KG1 (cell line): ENCODE measurements at regions not wholly inside any gene's neighbourhood (a gene's known extent, or its start where the extent isn't known, plus 50 kb on each side); places are given as distances from the start of the nearest gene placed in this dataset.

Experiments
- DNase-seq: peaks from one replicate; lab custom pipeline; 2025; lab: John Stamatoyannopoulos, UW

DNA sequence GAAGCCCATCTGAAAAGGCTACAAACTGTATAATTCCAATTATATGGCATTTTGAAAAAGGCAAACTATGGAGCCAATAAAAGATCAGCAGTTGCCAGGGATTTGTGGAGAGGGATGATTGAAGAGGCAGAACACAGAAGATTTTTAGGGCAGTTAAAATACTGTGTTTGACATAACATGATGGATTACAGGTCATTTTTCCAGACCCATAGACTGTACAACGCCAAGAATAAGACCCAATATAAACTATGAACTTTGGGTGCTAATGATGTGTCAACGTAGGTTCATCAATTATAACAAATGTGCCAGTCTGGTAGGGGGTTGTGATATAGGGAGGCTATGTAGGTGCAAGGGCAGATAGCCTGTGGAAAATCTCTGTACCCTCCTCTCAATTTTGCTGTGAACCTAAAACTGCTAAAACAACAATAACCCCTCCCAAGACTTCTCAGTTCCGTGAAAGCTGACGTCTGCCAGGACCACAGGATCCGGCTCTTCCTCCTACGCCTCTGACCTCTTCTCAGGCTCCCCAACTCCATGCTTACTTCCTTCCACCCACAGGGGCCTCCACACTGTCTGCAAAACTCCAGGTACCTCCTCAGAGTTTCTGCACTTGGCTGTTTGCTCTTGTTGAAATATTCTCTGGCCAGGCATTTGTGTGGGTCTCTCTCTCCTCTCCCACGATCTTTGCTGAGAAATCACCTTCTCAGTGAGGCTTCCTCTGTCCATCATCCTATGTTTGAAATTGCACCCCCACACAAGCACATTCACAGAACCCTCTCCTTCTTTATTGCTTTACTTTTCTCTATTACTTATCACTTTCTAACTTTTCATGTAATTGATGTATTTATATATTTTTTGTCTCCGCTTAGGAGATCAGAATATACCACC lies 131.4 kb downstream of the BBS10 start:
- no peak for DNase-seq

DNA sequence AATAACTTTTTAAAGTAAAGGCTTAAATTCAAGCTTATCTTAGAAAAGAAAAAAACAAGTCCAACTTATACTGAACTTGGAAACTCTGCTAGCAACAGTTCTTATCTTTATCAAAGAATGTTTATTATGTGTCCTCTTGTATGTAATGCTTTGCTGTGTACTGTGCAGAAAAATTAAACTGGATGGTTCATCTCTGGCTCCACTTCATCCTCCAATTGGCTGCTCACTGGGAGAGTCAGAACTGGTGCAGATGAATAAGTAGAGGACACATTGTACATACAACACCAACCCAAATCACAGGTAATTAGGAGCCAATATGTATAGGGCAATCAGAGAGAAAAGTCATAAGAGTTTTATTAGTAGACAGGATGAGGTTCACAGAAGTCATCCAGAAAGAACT lies 123.6 kb upstream of the NAP1L1 start:
- DNase-seq, result no peak

GRCh38 chr12:76206677-76207072 lies 122.2 kb upstream of the NAP1L1 start:
- DNase-seq, result no peak

DNA sequence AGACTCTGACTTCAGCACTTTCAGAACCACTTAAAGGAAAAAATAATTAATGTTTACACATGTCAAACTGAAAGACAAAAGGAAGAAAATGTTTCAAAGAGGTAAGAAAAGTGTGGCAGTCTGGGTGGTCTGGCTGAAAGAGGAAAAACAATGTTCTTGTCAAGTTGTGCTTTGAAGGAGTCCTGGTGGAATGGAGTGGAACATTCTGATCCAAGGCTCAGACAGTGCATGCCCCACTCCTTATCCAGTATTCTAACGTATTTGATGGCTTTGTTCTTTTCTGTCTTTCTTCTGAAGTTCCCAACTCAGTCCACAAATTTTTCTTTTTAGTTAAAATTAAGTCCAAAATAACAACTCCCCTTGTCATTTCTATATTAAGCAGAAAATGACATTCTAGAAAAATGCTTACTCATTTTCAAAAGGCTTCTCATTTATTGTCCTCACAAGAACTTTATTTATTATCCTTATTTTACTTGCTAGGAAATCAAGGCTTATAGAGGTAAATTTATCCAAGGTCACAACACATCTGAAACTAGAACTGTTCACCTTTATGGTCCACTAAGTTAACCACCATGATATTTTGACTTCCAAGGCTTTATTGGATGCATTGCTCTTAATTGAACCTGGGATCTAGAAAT lies 121.7 kb upstream of the NAP1L1 start:
- DNase-seq, result no peak

DNA sequence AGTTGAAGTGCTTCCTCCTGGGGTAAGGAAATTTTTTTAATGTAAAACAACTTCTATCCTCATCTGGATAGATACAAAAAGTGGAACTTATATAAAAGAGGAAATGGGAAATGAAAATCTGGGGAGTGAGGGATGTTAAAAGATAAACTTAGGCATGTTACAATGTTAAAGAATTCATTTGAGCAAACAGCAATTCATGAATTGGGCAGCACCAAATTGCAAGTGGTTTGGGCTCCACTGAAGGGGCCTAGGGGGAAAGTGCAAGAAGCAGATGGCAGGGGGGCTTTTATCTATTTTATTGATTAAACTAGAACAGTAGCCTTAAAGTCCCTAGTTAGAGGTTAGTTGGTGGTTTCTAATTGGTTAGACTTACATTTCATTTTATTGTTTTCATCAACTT lies 118.1 kb upstream of the NAP1L1 start:
- DNase-seq, result no peak

DNA sequence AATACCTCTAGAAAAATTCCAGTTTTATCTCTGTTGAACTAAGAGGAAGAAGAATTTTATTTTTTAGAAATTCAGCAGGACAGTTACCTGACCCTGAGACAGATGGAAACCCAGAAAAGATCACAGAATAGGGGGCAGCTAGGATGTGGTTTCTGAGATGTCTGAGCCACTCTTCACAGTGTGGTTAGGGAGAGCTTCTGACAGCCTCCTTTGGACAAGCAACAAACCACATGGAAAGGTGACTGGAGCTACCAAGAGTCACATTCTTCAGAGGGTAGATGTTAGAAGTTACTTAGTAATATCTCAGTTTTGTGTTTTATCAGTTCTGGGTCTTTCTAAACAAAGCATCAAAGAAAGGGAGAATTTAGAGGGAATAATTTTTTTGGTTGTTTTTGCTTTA lies 117.3 kb upstream of the NAP1L1 start:
- no peak for DNase-seq

GRCh38 chr12:76201316-76201715 lies 116.8 kb upstream of the NAP1L1 start:
- no peak for DNase-seq

- DNase-seq, result no peak
Measured at GRCh38 chr12:76199808-76200207, 115.3 kb upstream of the NAP1L1 start.

GRCh38 chr12:76198839-76199238 lies 114.4 kb upstream of the NAP1L1 start:
- no peak for DNase-seq

- DNase-seq, result no peak
Measured at GRCh38 chr12:76197283-76197682, 112.8 kb upstream of the NAP1L1 start.

- no peak for DNase-seq
Measured at GRCh38 chr12:76195920-76196319, 111.4 kb upstream of the NAP1L1 start.

GRCh38 chr12:76194724-76195123 lies 110.2 kb upstream of the NAP1L1 start:
- no peak for DNase-seq

GRCh38 chr12:76193961-76194360 lies 109.5 kb upstream of the NAP1L1 start:
- no peak for DNase-seq

DNA sequence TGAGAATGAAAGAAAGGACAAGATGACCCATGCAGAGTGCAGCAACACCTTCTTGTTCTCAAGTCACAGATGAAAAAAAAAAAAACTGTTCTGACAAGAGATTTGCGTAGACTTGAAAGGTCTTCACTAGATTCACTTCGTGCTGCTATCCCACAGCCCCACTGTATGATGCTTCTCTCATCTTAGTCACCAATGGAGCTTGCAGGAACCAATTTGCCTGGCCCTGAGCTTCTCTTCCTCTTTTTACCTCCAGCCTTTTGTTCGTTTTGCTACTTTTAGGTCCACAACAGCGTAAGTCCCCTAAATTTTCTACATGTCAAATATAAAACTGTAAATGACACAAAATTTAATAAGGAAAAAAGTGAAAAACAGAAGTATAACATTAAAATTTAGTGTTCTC lies 107.9 kb upstream of the NAP1L1 start:
- DNase-seq, result no peak

DNA sequence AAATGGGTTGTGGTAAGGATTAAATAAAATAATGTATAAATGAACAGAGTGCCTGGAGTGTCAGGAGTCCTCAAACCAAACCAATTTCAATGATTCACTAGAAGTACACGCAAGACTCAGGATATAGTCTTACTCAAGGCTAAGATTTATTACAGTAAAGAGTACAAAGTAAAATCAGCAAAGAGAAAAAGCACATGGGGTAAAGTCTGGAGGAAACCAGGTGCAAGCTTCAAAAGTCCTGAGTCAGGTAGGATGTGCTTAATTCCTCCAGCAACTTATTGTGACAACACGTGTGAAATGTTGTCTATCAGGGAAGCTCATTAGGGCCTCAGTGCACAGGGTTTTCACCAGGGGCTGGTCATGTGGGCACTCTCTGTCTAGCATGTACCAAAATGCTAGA lies 105.8 kb upstream of the NAP1L1 start:
- no peak for DNase-seq

DNA sequence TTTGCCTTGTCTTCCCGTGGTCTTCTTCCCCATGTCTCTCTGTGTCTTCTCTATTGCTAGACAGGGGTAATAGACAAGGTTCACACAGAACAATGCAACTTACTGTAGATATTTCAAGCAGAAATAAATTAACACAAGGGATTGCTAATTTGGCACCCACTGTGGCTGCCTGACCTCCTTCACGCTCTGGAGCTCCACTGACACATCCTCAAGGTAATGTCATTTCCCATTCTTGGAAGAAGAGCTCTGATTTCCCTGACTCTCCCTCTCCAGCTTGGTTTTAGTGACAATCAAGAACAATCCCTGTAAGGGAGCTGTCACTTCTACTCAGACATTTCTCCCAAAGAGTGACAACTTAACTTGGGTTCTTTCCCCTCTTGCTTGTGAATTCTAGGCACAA lies 105.4 kb upstream of the NAP1L1 start:
- no peak for DNase-seq

DNA sequence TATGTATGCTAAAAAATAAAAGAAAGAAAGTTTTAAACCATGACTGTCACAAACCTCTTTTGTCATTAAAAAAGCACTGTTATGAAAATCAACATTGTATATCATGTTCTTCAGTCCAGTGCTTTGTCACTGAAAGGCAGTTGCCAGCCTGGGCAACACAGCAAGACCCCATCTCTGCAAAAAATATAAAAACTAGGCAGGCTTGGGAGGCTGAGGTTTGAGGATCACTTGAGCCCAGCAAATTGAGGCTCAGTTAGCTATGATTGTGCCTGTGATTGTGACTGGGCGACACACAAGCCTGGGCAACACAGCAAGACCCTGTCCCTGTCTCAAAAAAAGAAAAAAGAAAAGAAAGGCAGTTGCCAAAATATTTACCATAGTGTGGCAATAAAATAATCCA lies 102.7 kb upstream of the NAP1L1 start:
- no peak for DNase-seq

DNA sequence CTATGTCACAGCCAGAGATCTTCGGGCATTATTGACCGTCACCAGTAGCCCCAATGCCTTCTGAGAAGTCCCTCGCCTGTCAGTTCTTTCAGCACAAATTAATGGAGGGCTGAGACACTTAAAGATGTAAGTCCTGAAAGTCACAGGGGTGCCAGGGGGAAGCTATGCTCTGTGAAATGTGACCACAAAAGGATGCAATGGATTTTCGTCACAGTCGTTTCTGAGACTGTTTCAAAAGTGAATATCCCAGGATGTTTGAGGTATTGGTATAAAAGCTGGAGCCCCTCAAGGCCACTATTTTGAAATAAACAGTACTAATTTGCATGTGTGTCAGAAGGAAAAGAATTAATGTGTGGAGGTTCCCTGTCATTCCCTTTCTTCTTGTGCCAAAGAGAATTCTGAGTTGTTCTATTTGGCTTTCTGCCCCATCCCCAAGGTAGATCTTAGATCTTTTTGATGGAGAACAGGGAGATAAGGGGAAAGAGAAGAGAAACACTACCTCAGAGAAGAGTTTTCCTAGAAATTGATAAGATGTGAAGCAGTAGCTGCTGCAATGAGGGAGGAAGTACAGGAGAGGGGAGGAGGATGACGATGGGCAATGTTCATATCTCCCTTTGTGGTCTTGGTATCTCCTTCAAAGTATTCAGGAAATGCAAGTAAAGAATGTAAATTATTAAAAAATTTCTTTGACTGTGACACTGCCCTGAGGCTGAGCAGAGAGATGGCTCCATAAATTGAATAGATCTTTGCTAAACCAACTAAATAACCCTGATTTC lies 101.8 kb upstream of the NAP1L1 start:
- no peak for DNase-seq

- DNase-seq, result no peak
Measured at GRCh38 chr12:76183459-76184186, 99.1 kb upstream of the NAP1L1 start.

- no peak for DNase-seq
Measured at GRCh38 chr12:76180401-76181277, 96.2 kb upstream of the NAP1L1 start.

GRCh38 chr12:76178452-76178851 lies 94.0 kb upstream of the NAP1L1 start:
- no peak for DNase-seq
